NCI-H146 treated with DMSO at 0.1 percent for 48 hours (cell line): ENCODE measurements at regions not wholly inside any gene's neighbourhood (a gene's known extent, or its start where the extent isn't known, plus 50 kb on each side); places are given as distances from the start of the nearest gene placed in this dataset.
"Not testable (repeated sequence)": the region's sequence is repeated elsewhere in the genome, so short reads cannot be mapped to it uniquely, and the experiment has no call there.

Experiments
- DNase-seq: peaks from one replicate; lab custom pipeline; 2025; ENCODE audit not compliant: unreplicated experiment; lab: John Stamatoyannopoulos, UW

DNA sequence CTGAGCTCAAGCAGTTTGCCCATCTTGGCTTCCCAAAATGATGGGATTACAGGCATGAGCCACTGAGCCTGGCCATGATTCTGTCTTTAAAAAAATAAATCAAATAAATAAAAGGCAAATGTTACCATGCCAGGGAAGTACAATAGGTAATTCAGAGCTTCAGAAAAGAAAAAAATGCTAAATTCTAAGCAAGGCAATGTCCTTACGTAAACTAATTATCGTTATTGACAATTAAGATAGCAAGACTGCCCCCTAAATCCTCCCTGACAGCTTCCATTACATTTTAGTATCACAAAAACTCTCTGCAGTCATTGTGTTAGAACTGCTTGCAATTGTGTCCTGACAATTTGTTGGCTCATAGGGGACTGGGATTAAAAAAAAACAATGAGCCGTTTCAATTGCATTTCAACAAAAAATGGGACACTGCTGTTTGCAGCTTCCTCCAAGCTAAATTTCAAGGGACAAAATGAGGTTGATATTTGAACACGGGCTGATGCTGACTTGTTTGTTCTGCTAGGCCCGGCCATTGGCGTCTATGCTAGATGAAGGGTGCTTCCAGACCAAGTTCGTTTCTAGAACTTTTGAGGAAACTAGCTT, 88.9 kb downstream of the MOGAT1 start:
- DNase-seq = no peak

DNA sequence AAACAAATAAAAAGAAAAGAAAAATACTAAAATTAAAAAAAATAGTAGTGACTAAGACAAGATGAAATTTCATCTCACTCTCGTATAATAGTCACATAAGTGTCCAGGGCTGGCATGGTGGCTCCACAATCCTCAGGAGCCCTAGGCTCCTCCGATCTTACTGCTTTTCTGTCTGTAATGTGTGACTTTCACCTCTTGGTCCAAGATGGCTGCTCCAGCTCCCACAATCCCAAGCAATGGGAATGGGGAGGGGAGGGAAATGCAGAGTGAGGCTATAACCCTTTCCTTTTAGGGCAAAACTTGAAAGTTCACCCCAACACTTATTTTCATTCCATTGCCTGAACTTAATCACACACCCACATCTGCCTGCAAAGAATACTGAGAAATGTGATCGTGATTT, 90.4 kb downstream of the MOGAT1 start:
- DNase-seq = no peak

DNA sequence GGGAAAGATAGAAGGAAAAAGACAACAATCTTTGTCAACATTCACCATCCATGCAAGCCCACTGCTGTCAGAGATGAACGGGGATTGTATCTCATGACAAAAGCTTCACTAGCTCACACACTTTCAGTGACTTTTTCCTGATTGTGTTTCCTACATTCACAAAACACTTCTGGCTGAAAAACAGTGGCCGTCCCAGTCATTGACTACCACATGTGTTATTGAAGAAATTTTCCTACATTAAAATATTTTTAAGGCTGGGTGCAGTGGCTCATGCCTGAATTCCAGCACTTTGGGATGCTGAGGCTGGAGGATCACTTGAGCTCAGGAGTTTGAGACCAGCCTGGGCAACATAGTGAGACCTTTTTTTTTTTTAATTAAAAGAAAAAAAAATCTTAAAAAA, 90.9 kb downstream of the MOGAT1 start:
- DNase-seq = no peak

GRCh38 chr2:222765883-222766282, 94.4 kb downstream of the MOGAT1 start:
- not testable (repeated sequence) for DNase-seq

- not testable (repeated sequence) for DNase-seq
Observed at GRCh38 chr2:222768019-222768418, 92.8 kb upstream of the ACSL3 start.

DNA sequence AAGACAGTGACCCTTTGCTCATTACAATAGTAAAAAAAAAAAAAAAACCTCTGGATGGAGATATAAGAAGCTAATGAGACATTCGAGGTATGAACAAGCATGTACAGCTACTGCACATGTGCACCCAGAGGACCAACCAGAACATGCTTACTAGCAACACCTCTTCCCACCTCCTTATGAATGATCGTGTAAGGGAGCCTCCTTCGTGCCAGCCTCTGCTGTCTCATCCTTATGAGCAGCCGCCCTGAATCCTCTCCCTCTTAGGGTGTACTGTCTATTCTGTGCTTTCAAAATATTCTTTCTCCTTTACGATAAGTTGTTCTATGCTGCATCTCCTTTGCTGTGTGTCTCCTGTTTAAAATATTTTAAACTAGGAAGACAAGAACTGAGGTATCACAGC, 91.4 kb upstream of the ACSL3 start:
- DNase-seq = no peak

DNA sequence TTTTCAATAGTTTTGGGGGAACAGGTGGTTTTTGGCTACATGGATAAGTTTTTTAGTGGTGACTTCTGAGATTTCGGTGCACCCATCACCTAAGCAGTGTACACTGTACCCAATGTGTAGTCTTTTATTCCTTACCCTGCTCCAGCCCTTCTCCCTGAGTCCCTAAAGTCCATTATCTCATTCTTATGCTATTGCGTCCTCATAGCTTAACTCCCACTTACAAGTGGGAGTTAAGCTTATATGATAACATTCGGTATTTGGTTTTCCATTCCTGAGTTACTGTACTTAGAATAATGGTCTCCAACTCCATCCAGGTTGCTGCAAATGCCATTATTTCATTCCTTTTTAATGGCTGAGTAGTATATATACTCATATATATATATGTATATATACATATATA, 90.9 kb upstream of the ACSL3 start:
- DNase-seq = no peak

GRCh38 chr2:222771832-222772231, 89.0 kb upstream of the ACSL3 start:
- DNase-seq = no peak

GRCh38 chr2:222774941-222775340, 85.9 kb upstream of the ACSL3 start:
- no peak for DNase-seq

DNA sequence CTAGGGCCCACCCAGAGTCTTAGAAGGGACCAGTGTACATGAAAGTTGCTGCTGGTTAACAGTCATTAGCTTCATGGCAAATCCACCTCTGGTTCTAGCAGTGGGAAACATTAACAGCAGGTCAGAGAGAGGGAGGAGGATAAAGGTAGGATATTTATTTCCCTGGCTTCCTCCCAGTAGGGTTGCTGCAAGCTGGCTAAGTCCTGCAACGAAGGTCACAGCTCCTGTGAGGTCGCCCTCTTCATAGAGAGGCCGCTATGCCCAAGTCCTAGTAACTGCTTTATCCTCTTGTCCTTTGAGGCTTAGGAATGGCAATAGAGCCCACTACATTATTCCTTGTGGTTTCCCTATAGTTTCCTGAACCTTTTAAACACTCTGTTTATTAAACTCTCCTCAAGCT, 84.0 kb upstream of the ACSL3 start:
- DNase-seq = no peak

DNA sequence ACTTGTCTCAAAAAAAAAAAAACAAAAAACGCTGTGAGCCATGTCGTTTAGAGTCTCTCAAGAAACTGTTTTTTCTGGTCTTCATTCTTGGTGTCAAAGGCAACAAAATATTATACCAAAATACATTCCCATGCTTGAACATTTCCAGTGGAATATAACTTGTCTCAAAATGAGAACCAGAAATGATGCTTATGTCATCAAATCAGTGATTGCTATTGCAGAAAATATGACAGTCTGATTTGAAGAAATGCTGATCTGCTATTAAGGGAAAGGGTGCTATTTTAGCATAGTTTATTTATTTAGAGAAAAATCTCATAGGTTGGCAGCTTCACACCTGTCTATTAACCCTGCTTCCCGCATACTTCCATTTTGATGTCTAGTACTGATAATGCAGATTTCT, 82.4 kb upstream of the ACSL3 start:
- DNase-seq = no peak

- DNase-seq = no peak
Observed at GRCh38 chr2:222779145-222779832, 81.5 kb upstream of the ACSL3 start.

DNA sequence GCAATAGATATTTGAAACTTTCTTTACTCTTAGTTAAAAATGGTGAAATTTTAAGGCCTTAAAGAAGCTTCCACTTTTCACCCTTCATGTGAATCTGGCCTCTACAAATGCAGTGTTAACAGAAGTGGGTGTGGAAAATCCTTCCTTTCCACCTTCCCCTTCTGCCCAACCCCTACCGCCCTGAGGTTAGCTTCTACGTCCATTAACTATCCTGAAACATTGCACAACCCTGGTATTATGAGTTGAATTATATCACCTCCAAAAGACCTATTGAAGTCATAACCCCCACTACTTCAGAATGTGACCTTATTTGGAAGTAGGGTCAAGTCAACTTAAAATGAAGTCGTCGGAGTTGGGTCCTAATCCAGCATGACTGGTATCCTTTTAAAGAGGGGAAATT, 80.8 kb upstream of the ACSL3 start:
- no peak for DNase-seq

DNA sequence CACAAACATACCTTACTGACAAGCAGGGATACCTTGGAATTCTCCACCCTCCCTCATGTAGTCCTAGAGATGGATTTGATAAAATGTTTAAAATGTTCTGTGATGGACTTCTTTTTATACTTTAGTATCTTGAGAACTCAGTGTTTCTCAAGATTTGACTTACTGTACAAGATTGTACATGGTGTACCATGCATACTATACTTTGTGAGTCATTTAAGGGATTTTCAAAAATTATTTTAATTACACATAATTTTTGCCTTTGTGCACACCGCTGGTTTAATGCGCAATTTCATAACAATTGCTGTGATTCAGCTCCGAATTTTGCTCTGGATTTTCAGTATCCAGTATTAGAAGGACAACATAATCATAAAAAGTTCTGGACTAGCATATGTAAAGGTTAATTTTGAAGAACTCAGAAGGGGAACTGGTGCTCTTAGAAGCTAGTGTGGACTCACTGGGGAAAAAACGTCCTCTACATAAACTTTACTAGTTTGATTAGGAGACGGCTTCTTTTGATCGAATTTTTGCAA, 78.6 kb upstream of the ACSL3 start:
- no peak for DNase-seq

- DNase-seq = no peak
Observed at GRCh38 chr2:222783592-222783991, 77.2 kb upstream of the ACSL3 start.

- no peak for DNase-seq
Observed at GRCh38 chr2:222790932-222791331, 69.9 kb upstream of the ACSL3 start.

GRCh38 chr2:222792001-222792611, 68.7 kb upstream of the ACSL3 start:
- DNase-seq = no peak

- DNase-seq = no peak
Observed at GRCh38 chr2:222794585-222795449, 66.0 kb upstream of the ACSL3 start.

DNA sequence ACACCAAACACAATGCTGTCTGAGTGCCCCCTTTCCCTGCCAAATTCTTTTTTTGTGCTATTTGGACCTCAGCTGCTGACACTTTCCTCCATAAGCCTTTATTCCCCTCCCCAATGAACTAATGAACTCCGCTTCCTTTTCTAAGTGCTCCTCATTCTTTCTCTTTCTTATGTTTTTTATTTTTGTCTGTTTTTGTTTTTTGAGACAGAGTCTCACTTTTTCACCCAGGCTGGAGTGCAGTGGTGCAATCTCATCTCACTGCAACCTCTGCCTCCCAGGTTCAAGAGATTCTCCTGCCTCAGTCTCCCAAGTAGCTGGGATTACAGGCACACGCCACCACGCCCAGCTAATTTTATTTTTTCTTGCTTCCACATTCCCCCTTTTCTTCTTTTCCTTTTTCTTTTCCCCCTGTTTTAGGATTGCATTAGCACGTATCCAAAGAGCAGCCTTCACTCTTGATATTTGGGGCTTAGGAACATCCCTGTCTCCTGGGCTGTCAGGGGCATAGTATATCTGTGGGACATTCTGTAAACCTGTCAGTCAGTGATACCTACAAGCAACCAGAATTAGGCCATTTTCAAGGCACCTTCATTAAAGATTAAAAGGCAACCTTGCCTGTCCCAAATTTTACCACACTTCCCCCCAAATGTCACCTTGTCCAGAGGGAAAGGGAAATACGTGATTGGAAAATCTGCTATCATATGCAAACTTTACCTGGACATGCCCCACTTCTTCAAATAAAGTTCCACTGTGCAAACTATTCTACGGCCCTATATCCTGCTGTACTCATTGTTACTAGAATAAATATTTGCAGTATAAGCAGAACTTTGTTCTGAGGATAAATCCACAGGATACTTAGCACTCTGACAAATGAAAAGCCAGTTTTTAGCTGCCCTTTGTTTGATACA, 65.1 kb upstream of the ACSL3 start:
- peak; percentile 34 for DNase-seq

GRCh38 chr2:222796413-222797103, 64.3 kb upstream of the ACSL3 start:
- peak; percentile 43 for DNase-seq
